GM12873 (cell line): ENCODE measurements at regions not wholly inside any gene's neighbourhood (a gene's known extent, or its start where the extent isn't known, plus 50 kb on each side); places are given as distances from the start of the nearest gene placed in this dataset.

Experiments
- TF ChIP-seq, protein P1 (sequence below): IDR thresholded peaks from 2 replicates; pipeline ENCODE4 v1.5.1; 2012; ENCODE audit warnings: low read depth, mild to moderate bottlenecking, moderate library complexity, low read length, control low read depth; ENCODE audit not compliant: insufficient read depth; ENCODE audit errors: missing control alignments

DNA sequence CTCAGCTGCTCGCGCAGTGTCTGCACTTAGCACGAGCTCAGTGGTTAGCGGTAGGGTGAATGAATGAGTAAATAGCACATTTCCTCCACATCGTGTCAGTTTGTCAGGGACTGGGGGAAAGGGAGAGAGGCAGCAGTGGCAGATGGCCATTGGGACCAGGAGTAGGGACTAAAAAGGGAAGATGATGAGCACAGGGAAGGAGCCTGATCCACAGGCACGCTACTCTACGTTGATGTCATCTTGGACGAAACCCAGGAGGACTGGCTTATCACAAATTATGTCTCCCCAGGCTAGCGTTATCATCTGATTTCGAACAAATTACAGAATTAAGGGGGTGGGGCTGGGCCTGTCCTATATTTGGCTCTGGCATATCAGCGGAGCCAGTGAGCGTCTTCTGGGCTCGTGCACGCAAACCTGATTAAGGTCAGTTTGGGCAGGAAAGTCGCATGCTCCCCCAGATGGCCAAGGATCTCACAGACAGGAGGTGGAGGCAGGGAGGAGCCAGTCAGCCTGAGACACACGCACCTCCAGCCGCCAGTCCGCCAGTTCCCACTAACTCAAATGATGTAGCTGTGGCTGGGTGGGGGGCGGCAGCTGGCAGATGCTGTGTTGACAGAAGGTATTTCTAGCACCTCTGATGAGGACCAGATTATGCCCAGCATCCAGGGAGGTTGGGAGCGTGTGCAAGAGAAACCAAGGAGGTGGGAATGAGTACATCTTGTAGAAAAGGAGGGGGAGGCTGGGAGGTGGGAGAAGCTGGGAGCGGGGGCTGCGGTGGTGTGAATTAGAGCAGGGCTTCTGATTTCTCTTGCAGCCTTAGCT lies 97.4 kb upstream of the PRDM11 start:
- TF ChIP-seq, protein P1, sequence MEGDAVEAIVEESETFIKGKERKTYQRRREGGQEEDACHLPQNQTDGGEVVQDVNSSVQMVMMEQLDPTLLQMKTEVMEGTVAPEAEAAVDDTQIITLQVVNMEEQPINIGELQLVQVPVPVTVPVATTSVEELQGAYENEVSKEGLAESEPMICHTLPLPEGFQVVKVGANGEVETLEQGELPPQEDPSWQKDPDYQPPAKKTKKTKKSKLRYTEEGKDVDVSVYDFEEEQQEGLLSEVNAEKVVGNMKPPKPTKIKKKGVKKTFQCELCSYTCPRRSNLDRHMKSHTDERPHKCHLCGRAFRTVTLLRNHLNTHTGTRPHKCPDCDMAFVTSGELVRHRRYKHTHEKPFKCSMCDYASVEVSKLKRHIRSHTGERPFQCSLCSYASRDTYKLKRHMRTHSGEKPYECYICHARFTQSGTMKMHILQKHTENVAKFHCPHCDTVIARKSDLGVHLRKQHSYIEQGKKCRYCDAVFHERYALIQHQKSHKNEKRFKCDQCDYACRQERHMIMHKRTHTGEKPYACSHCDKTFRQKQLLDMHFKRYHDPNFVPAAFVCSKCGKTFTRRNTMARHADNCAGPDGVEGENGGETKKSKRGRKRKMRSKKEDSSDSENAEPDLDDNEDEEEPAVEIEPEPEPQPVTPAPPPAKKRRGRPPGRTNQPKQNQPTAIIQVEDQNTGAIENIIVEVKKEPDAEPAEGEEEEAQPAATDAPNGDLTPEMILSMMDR = no peak

DNA sequence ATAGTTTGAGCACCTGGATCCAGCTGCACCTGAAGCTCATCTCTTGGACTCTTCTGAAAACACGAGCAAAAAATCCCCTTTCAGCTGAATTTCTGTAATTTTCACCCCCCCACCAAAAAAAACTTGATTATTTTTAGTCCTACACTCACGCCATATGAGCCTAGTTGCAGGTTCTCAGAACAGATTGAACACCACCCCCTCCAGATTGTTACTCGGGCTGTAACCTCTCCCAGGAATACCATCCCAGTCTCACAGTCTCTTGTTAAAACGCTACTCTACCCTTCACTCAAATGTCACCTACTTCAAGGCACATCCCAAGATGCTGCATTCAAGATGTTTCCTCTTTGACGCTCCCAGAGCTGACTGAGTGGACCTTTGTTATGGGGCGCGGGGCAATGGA lies 96.3 kb upstream of the PRDM11 start:
- TF ChIP-seq, protein P1 = no peak

DNA sequence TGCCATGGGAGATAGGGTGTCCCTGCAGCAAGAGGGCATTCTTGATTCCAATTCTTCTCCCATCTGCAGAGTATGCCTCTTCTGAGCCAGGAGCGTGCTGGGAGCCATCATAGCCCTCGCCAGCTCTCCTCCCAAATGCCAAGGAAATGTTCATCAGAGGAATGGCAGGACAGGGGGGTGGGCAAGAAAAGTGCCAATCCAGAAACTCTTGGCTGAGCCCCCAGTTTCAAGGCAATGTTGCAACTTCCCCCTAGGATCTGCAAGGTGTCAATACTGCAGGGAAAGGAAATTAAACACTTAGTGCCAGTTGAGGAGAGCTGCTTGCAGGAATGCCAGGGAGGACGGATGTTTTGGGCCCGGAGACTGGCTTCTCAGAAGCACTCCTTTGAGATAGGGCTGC lies 94.8 kb upstream of the PRDM11 start:
- TF ChIP-seq, protein P1 = no peak

DNA sequence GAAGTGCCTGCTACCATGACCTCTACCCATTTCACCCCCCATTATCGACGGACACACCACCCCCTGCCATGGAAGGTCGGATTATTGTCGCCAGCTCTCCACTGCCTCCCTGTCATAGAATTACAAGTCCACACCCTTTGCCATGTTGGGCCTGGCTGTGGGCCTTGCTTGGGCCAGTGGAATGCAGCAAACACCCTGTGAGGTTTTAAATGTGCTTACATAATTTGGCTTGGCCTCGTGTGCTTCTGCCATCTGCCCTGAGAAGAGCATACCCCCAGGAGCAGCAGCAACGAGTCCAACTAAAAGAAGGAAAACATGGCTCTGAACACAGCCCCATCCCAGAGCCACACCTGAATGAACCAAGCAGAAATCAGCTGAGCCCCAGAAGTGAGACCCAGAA lies 94.1 kb upstream of the PRDM11 start:
- TF ChIP-seq, protein P1 = no peak

DNA sequence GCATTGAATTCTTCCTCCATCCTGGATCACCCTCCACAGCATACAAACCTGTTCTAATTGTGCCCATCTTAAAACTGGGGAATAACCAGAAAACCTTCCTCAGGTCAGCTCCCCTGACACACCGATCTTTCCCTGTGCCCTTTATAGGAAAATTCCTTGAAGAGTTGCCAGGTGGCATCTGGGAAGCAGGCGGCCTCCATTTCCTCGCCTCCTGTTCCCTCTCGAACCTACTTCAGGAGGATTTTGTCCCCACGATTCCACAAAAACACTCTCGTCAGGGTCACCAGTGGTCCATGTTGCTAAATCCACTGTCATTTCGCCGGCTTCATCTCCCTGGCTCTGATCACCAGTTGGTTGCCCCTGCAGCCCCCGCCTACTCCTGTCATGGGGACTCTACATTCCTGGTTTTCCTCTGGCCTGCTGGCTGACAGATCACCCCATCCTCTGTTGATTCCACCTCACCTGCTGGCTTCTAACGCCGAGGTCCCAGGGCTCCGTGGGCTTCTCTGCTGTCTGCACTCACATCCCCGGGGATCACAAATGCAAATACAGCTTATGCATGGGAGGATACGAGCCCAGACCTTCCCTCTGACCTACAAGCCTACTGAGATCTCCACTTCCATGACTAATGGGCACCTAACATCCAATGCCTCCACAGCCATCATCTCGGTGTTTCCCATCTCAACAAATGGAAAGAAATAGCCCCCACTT lies 92.5 kb upstream of the PRDM11 start:
- TF ChIP-seq, protein P1 = no peak

DNA sequence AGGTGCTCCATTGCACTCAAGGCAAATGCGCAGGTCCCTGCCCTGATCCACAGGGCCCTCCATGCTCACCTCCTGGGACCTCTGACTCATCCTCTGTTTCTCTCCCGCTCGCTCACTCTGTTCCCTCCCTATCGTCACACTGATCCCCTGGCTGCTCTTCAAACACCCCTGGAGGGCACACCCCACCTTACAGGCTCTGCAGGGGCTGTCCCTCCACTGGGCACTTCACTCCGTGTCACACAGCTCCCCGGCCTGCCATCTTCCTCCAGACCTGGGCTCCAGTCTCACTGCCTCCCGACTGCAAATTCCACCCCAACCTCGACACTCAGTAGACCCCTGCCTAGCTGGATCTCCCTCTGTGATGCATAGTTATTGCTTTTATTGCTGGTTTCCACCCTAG lies 91.5 kb upstream of the PRDM11 start:
- TF ChIP-seq, protein P1 = no peak

DNA sequence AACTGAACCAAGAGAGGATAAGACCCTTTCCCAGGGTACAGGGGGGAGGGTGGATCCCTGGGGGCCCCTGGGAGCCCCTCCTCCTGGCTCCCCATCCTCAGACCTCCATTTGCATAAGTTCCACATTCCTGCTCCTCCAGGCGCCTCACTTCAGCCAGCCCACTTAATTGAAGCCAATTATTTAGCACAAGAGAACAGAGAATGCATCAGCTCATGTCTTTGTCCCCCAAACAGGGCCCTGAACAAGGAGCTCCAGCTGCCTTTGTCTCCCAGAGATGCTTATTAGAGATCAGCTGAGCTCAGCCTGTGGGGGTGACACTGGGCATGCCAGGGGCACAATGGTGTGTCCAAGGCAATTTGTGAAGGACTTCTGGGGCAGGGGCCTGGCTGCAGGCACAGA lies 89.9 kb upstream of the PRDM11 start:
- TF ChIP-seq, protein P1 = no peak
